ENCODE measurements at regions not wholly inside any gene's neighbourhood (a gene's known extent, or its start where the extent isn't known, plus 50 kb on each side); places are given as distances from the start of the nearest gene placed in this dataset.

DNA sequence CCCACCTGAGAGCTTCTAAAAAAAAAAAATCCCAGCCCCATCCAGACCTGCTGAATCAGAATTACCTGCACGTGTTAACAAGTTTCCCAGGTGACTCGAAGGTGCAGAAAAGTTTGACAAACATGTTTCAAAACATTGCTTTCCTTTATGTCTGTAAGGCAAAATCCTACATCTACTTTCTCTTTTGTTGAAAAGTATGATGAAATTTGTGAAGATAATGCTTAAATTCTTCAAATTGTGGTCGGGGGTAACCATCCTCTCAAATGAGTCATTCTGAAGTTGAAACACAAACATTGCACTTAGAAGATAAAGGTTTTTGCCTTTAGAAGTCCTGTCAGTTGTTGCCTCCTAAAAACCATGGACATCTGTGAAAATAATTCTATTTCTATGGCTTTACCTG, 429.7 kb downstream of the EPHA7 start:
- no peaks in the 10 kb centered on the region for H3K9me3 ChIP-seq (ENCODE audit: low read depth, low read length, poor library complexity, severe bottlenecking)
- no peaks in the 10 kb centered on the region for H3K4me1 ChIP-seq (ENCODE audit: insufficient read depth, low read length, poor library complexity, severe bottlenecking)
- ChIA-PET CTCF (no interaction called here), POLR2A (ENCODE audit: low non-redundant PET) (no interaction called here)
- H3K4me3 ChIP-seq (ENCODE audit: low read depth, low read length, poor library complexity, severe bottlenecking): no peak overlapping the region
- intact Hi-C loops (cut with micrococcal nuclease; ENCODE audit: unreplicated experiment): no loop called here
- H3K36me3 ChIP-seq (ENCODE audit: insufficient read depth, low read length, poor library complexity, severe bottlenecking): no peaks in the 10 kb centered on the region
- H3K27me3 ChIP-seq (replicated peaks; ENCODE audit: insufficient read depth, low read depth, low read length, poor library complexity): no peaks in the 10 kb centered on the region
- TF ChIP-seq, protein P1, sequence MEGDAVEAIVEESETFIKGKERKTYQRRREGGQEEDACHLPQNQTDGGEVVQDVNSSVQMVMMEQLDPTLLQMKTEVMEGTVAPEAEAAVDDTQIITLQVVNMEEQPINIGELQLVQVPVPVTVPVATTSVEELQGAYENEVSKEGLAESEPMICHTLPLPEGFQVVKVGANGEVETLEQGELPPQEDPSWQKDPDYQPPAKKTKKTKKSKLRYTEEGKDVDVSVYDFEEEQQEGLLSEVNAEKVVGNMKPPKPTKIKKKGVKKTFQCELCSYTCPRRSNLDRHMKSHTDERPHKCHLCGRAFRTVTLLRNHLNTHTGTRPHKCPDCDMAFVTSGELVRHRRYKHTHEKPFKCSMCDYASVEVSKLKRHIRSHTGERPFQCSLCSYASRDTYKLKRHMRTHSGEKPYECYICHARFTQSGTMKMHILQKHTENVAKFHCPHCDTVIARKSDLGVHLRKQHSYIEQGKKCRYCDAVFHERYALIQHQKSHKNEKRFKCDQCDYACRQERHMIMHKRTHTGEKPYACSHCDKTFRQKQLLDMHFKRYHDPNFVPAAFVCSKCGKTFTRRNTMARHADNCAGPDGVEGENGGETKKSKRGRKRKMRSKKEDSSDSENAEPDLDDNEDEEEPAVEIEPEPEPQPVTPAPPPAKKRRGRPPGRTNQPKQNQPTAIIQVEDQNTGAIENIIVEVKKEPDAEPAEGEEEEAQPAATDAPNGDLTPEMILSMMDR (conservative IDR thresholded peaks at IDR 0.05; ENCODE audit: low read depth, low read length): no peak
- TF ChIP-seq EZH2 (IDR thresholded peaks at IDR 0.05; ENCODE audit: borderline replicate concordance, low read depth, low read length, poor library complexity, severe bottlenecking): no peak
- BruUV-seq (replicated peaks): no TSS peak
- DNase-seq (ENCODE audit: low spot score): no peak
- no peak overlapping the region for H3K27ac ChIP-seq (ENCODE audit: low read depth, low read length, poor library complexity, severe bottlenecking)

GRCh38 chr6:92979281-92979680, 440.1 kb downstream of the EPHA7 start:
- Histone ChIP-seq H3K36me3 (ENCODE audit: insufficient read depth, low read length, poor library complexity, severe bottlenecking) (no peaks in the 10 kb centered on the region), H3K9me3 (ENCODE audit: low read depth, low read length, poor library complexity, severe bottlenecking) (no peaks in the 10 kb centered on the region), H3K4me3 (ENCODE audit: low read depth, low read length, poor library complexity, severe bottlenecking) (no peak overlapping the region), H3K27ac (ENCODE audit: low read depth, low read length, poor library complexity, severe bottlenecking) (no peak overlapping the region), H3K4me1 (ENCODE audit: insufficient read depth, low read length, poor library complexity, severe bottlenecking) (no peaks in the 10 kb centered on the region), H3K27me3 (replicated peaks; ENCODE audit: insufficient read depth, low read depth, low read length, poor library complexity) (no peaks in the 10 kb centered on the region)
- DNase-seq (ENCODE audit: low spot score): no peak
- no TSS peak for BruUV-seq (replicated peaks)
- CTCF ChIA-PET: no interaction called here
- intact Hi-C loops (cut with micrococcal nuclease; ENCODE audit: unreplicated experiment): no loop called here
- no peak for TF ChIP-seq EZH2 (IDR thresholded peaks at IDR 0.05; ENCODE audit: borderline replicate concordance, low read depth, low read length, poor library complexity, severe bottlenecking)
- TF ChIP-seq, protein P1 (conservative IDR thresholded peaks at IDR 0.05; ENCODE audit: low read depth, low read length): no peak
- POLR2A ChIA-PET (ENCODE audit: low non-redundant PET): no interaction called here

- no peaks in the 10 kb centered on the region for H3K4me1 ChIP-seq (ENCODE audit: insufficient read depth, low read length, poor library complexity, severe bottlenecking)
- BruUV-seq (replicated peaks): no TSS peak
- ChIA-PET CTCF (no interaction called here), POLR2A (ENCODE audit: low non-redundant PET) (no interaction called here)
- TF ChIP-seq, protein P1 (conservative IDR thresholded peaks at IDR 0.05; ENCODE audit: low read depth, low read length): no peak
- no peak for TF ChIP-seq EZH2 (IDR thresholded peaks at IDR 0.05; ENCODE audit: borderline replicate concordance, low read depth, low read length, poor library complexity, severe bottlenecking)
- no peaks in the 10 kb centered on the region for H3K27me3 ChIP-seq (replicated peaks; ENCODE audit: insufficient read depth, low read depth, low read length, poor library complexity)
- no peak overlapping the region for H3K27ac ChIP-seq (ENCODE audit: low read depth, low read length, poor library complexity, severe bottlenecking)
- H3K36me3 ChIP-seq (ENCODE audit: insufficient read depth, low read length, poor library complexity, severe bottlenecking): no peaks in the 10 kb centered on the region
- H3K4me3 ChIP-seq (ENCODE audit: low read depth, low read length, poor library complexity, severe bottlenecking): no peak overlapping the region
- DNase-seq (ENCODE audit: low spot score): no peak
- H3K9me3 ChIP-seq (ENCODE audit: low read depth, low read length, poor library complexity, severe bottlenecking): no peaks in the 10 kb centered on the region
- intact Hi-C loops (cut with micrococcal nuclease; ENCODE audit: unreplicated experiment): no loop called here
These were observed 442.3 kb downstream of the EPHA7 start for GRCh38 chr6:92977018-92977417.

All from A673 (cell line).